Neural crest cell (in vitro differentiated cells): ENCODE measurements at regions not wholly inside any gene's neighbourhood (a gene's known extent, or its start where the extent isn't known, plus 50 kb on each side); places are given as distances from the start of the nearest gene placed in this dataset.

Experiments
- DNase-seq: peaks from one replicate; pipeline ENCODE4 v3.0.0; 2021; ENCODE audit warnings: low read depth, mixed read lengths, low spot score
- H3K27ac Mint-ChIP-seq: one replicate; pipeline ENCODE4 v1.8.0; 2021; ENCODE audit warnings: mild to moderate bottlenecking, mixed read lengths; ENCODE audit not compliant: unreplicated experiment
- H3K27me3 Mint-ChIP-seq: 2 replicates; pipeline ENCODE4 v1.8.0; 2021; ENCODE audit warnings: low read depth, mild to moderate bottlenecking, mixed read lengths
- H3K36me3 Mint-ChIP-seq: 2 replicates; pipeline ENCODE4 v1.8.0; 2021; ENCODE audit warnings: low read depth, mild to moderate bottlenecking, mixed read lengths
- H3K4me1 Mint-ChIP-seq: 2 replicates; pipeline ENCODE4 v1.8.0; 2021; ENCODE audit warnings: mixed read lengths
- H3K4me3 Mint-ChIP-seq: one replicate; pipeline ENCODE4 v1.8.0; 2021; ENCODE audit warnings: mild to moderate bottlenecking, mixed read lengths
- H3K9me3 Mint-ChIP-seq: 2 replicates; pipeline ENCODE4 v1.8.0; 2021; ENCODE audit warnings: mixed read lengths
- CTCF ChIP-seq: fragments of 200-600 bp; sonication (generic); conservative IDR thresholded peaks from 2 replicates; pipeline ENCODE4 v1.5.0; 2021; ENCODE audit warnings: antibody characterized with exemption, mild to moderate bottlenecking

DNA sequence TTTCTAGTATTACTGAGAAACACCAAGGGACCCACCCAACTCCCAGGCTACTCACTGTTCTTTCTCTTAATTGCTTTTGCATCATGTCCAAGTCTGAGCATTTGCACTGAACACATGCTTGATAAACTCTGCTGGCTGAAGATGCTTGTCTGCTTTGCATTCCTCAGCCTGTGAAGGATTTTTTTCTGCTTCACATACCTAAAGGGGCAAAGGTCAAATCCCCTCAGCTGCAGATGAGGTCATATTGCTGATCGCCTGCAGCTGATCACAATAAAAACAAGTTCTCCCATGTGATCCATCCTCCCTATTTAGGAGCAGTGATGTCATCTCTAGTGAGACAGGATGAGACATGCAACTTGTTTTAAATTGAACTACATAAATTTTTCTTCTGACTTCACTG, 84.6 kb upstream of the DCBLD2 start:
- no peaks in the 10 kb centered on the region for H3K27me3 Mint-ChIP-seq
- H3K4me3 Mint-ChIP-seq = peak overlapping the region; percentile 14
- no peaks in the 10 kb centered on the region for H3K36me3 Mint-ChIP-seq
- H3K27ac Mint-ChIP-seq = peak overlapping the region; percentile 79
- DNase-seq = peak; percentile 16
- no peaks in the 10 kb centered on the region for H3K9me3 Mint-ChIP-seq
- no peak for TF ChIP-seq CTCF
- H3K4me1 Mint-ChIP-seq = peaks cover 45% of the 10 kb centered on the region

DNA sequence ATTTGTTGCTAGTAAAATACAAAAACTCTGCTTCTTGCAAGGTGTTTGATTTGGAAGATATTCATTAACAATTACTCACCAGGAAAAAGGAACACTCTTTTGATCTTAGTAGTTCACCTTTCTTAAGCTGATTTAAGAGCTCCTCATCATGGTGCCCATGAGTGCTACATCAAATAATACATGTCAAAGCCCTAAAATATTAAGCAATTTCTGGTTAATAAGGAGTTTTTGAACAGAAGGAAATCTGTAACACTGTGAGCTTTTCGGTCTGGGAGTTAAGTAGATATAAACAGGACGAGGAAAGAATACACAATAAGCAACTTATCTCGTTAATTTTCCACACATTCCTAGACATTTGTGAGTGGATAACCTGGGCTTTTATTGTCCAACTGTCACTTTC, 83.9 kb upstream of the DCBLD2 start:
- no peak for TF ChIP-seq CTCF
- Mint-ChIP-seq H3K27me3 (no peaks in the 10 kb centered on the region), H3K4me3 (no peak overlapping the region), H3K27ac (peak overlapping the region; percentile 57), H3K36me3 (no peaks in the 10 kb centered on the region), H3K9me3 (no peaks in the 10 kb centered on the region), H3K4me1 (peaks cover 51% of the 10 kb centered on the region)
- DNase-seq = no peak

DNA sequence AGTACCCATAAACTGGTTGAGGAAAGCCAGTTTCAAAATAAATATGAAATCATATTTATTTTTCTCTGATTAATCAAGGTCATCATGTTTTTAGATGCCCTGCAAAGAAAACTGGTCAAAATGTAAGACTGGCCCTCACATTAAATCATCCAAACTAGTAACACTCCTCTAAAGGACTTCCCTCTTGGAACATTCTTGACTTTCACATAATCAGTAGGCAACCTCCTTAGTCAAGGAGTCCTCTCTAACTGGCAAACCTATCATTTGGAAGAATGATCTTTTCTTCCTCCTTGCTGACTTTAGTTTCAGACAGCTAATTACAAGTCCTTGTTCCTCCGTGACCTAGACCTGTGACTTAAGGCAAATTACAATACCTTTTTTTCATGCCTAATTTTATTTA, 82.5 kb upstream of the DCBLD2 start:
- H3K36me3 Mint-ChIP-seq = no peaks in the 10 kb centered on the region
- peaks cover 54% of the 10 kb centered on the region for H3K4me1 Mint-ChIP-seq
- no peak for DNase-seq
- no peaks in the 10 kb centered on the region for H3K27me3 Mint-ChIP-seq
- H3K4me3 Mint-ChIP-seq = no peak overlapping the region
- H3K9me3 Mint-ChIP-seq = no peaks in the 10 kb centered on the region
- H3K27ac Mint-ChIP-seq = peak overlapping the region; percentile 76
- no peak for TF ChIP-seq CTCF

DNA sequence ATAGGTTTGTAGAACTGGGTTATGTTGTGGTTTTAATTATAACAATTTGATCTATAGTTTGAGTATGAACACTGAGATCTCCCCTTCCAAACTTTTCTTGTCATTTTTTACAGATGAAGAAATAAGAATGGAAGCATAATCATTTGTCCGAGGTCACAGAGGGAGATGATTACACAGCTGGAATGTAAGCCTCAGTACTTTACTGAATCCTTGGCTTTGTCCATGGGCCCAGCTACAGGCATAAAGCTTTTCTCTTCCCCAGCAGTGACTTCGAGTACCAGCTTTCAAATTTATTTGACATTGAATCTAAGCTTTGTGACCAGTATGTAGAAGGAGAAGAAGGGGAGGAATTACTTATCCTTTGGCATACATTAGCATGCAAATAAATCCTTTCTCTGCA, 80.9 kb upstream of the DCBLD2 start:
- peak overlapping the region; percentile 28 for H3K4me3 Mint-ChIP-seq
- no peaks in the 10 kb centered on the region for H3K9me3 Mint-ChIP-seq
- DNase-seq = no peak
- H3K4me1 Mint-ChIP-seq = peaks cover 60% of the 10 kb centered on the region
- no peak for TF ChIP-seq CTCF
- H3K27ac Mint-ChIP-seq = peak overlapping the region; percentile 16
- no peaks in the 10 kb centered on the region for H3K27me3 Mint-ChIP-seq
- no peaks in the 10 kb centered on the region for H3K36me3 Mint-ChIP-seq

GRCh38 chr3:98980915-98981596, 79.6 kb upstream of the DCBLD2 start:
- Mint-ChIP-seq H3K36me3 (no peaks in the 10 kb centered on the region), H3K4me3 (no peak overlapping the region), H3K9me3 (no peaks in the 10 kb centered on the region), H3K27ac (no peak overlapping the region), H3K4me1 (peaks cover 56% of the 10 kb centered on the region), H3K27me3 (no peaks in the 10 kb centered on the region)
- DNase-seq = no peak
- TF ChIP-seq CTCF = no peak
